ENCODE measurements at regions not wholly inside any gene's neighbourhood (a gene's known extent, or its start where the extent isn't known, plus 50 kb on each side); places are given as distances from the start of the nearest gene placed in this dataset.

GRCh38 chr3:94539937-94540336 lies 477.1 kb downstream of the NSUN3 start:
- H3K27me3 ChIP-seq (ENCODE audit: insufficient read depth, low read length) = no peaks in the 10 kb centered on the region
- no peaks in the 10 kb centered on the region for H3K9me2 ChIP-seq (ENCODE audit: low read depth, low read length)
- no peaks in the 10 kb centered on the region for H3F3A ChIP-seq (ENCODE audit: insufficient read depth, low read length)
- no peak overlapping the region for H3K4me2 ChIP-seq (ENCODE audit: low read length)
- H3K9ac ChIP-seq (ENCODE audit: low read length) = no peak overlapping the region
- no peaks in the 10 kb centered on the region for H3K36me3 ChIP-seq (ENCODE audit: insufficient read depth, low read length)
- H3K27ac ChIP-seq (ENCODE audit: low read depth, low read length, poor library complexity, severe bottlenecking) = no peak overlapping the region
- TF ChIP-seq CTCF (IDR thresholded peaks at IDR 0.05; ENCODE audit: low read length) (no peak), EZH2 (IDR thresholded peaks at IDR 0.05; ENCODE audit: borderline replicate concordance, low read length) (no peak)
- no peaks in the 10 kb centered on the region for H4K20me1 ChIP-seq (ENCODE audit: insufficient read depth, low read length)
- no peaks in the 10 kb centered on the region for H3K79me2 ChIP-seq (ENCODE audit: insufficient read depth, low read length)
- no peak overlapping the region for H3K4me3 ChIP-seq (ENCODE audit: low read depth, low read length, poor library complexity, severe bottlenecking)
- H2AFZ ChIP-seq (ENCODE audit: low read length) = no peak overlapping the region
- H3K9me3 ChIP-seq (ENCODE audit: low read length) = no peaks in the 10 kb centered on the region
- H3K4me1 ChIP-seq (ENCODE audit: insufficient read depth, low read length, severe bottlenecking) = no peaks in the 10 kb centered on the region

- no peaks in the 10 kb centered on the region for H4K20me1 ChIP-seq (ENCODE audit: insufficient read depth, low read length)
- H3K79me2 ChIP-seq (ENCODE audit: insufficient read depth, low read length) = no peaks in the 10 kb centered on the region
- H3K9ac ChIP-seq (ENCODE audit: low read length) = no peak overlapping the region
- H3K27ac ChIP-seq (ENCODE audit: low read depth, low read length, poor library complexity, severe bottlenecking) = no peak overlapping the region
- no peaks in the 10 kb centered on the region for H3K9me3 ChIP-seq (ENCODE audit: low read length)
- H2AFZ ChIP-seq (ENCODE audit: low read length) = no peak overlapping the region
- no peaks in the 10 kb centered on the region for H3K4me1 ChIP-seq (ENCODE audit: insufficient read depth, low read length, severe bottlenecking)
- H3K4me2 ChIP-seq (ENCODE audit: low read length) = no peak overlapping the region
- H3K36me3 ChIP-seq (ENCODE audit: insufficient read depth, low read length) = no peaks in the 10 kb centered on the region
- H3K4me3 ChIP-seq (ENCODE audit: low read depth, low read length, poor library complexity, severe bottlenecking) = no peak overlapping the region
- no peaks in the 10 kb centered on the region for H3F3A ChIP-seq (ENCODE audit: insufficient read depth, low read length)
- no peak for TF ChIP-seq CTCF (IDR thresholded peaks at IDR 0.05; ENCODE audit: low read length)
- no peak for TF ChIP-seq EZH2 (IDR thresholded peaks at IDR 0.05; ENCODE audit: borderline replicate concordance, low read length)
- no peaks in the 10 kb centered on the region for H3K9me2 ChIP-seq (ENCODE audit: low read depth, low read length)
- H3K27me3 ChIP-seq (ENCODE audit: insufficient read depth, low read length) = no peaks in the 10 kb centered on the region
Observed at GRCh38 chr3:94543161-94543560, 480.3 kb downstream of the NSUN3 start.

GRCh38 chr3:94544131-94544789 lies 481.4 kb downstream of the NSUN3 start:
- Histone ChIP-seq H3K4me2 (ENCODE audit: low read length) (no peak overlapping the region), H3F3A (ENCODE audit: insufficient read depth, low read length) (no peaks in the 10 kb centered on the region), H3K27me3 (ENCODE audit: insufficient read depth, low read length) (no peaks in the 10 kb centered on the region), H3K9me3 (ENCODE audit: low read length) (no peaks in the 10 kb centered on the region), H3K79me2 (ENCODE audit: insufficient read depth, low read length) (no peaks in the 10 kb centered on the region), H2AFZ (ENCODE audit: low read length) (no peak overlapping the region), H3K4me1 (ENCODE audit: insufficient read depth, low read length, severe bottlenecking) (no peaks in the 10 kb centered on the region), H3K9ac (ENCODE audit: low read length) (no peak overlapping the region), H3K36me3 (ENCODE audit: insufficient read depth, low read length) (no peaks in the 10 kb centered on the region), H3K9me2 (ENCODE audit: low read depth, low read length) (no peaks in the 10 kb centered on the region), H3K4me3 (ENCODE audit: low read depth, low read length, poor library complexity, severe bottlenecking) (no peak overlapping the region), H4K20me1 (ENCODE audit: insufficient read depth, low read length) (no peaks in the 10 kb centered on the region), H3K27ac (ENCODE audit: low read depth, low read length, poor library complexity, severe bottlenecking) (no peak overlapping the region)
- TF ChIP-seq CTCF (IDR thresholded peaks at IDR 0.05; ENCODE audit: low read length) (no peak), EZH2 (IDR thresholded peaks at IDR 0.05; ENCODE audit: borderline replicate concordance, low read length) (no peak)
